NCI-H1105 treated with DMSO at 0.1 percent for 48 hours (cell line): ENCODE measurements at regions not wholly inside any gene's neighbourhood (a gene's known extent, or its start where the extent isn't known, plus 50 kb on each side); places are given as distances from the start of the nearest gene placed in this dataset.
"Not testable (repeated sequence)": the region's sequence is repeated elsewhere in the genome, so short reads cannot be mapped to it uniquely, and the experiment has no call there.

Source experiments
- DNase-seq: peaks from one replicate; lab custom pipeline; 2025; lab: John Stamatoyannopoulos, UW

- DNase-seq: no peak
Measured at GRCh38 chr5:152456815-152457443, 51.9 kb upstream of the NMUR2 start.

GRCh38 chr5:152462021-152462721 lies 57.1 kb upstream of the NMUR2 start:
- peak; percentile 16 for DNase-seq

- no peak for DNase-seq
Measured at GRCh38 chr5:152464048-152464447, 59.0 kb upstream of the NMUR2 start.

- DNase-seq: no peak
Measured at GRCh38 chr5:152465140-152465539, 60.1 kb upstream of the NMUR2 start.

GRCh38 chr5:152466085-152466745 lies 61.1 kb upstream of the NMUR2 start:
- no peak for DNase-seq

- DNase-seq: no peak
Measured at GRCh38 chr5:152470167-152470566, 65.1 kb upstream of the NMUR2 start.

- no peak for DNase-seq
Measured at GRCh38 chr5:152472083-152472482, 67.0 kb upstream of the NMUR2 start.

GRCh38 chr5:152474961-152475360 lies 69.9 kb upstream of the NMUR2 start:
- DNase-seq: no peak

GRCh38 chr5:152477536-152477935 lies 72.5 kb upstream of the NMUR2 start:
- no peak for DNase-seq

GRCh38 chr5:152479866-152480265 lies 74.8 kb upstream of the NMUR2 start:
- not testable (repeated sequence) for DNase-seq

GRCh38 chr5:152480677-152481076 lies 75.6 kb upstream of the NMUR2 start:
- DNase-seq: not testable (repeated sequence)

- DNase-seq: no peak
Measured at GRCh38 chr5:152487130-152487529, 82.1 kb upstream of the NMUR2 start.

- DNase-seq: no peak
Measured at GRCh38 chr5:152488869-152489268, 83.8 kb upstream of the NMUR2 start.

- no peak for DNase-seq
Measured at GRCh38 chr5:152499814-152500535, 94.9 kb upstream of the NMUR2 start.

- no peak for DNase-seq
Measured at GRCh38 chr5:152501294-152501693, 96.2 kb upstream of the NMUR2 start.

GRCh38 chr5:152503206-152503605 lies 98.1 kb upstream of the NMUR2 start:
- DNase-seq: no peak

- DNase-seq: peak; percentile 63
Measured at GRCh38 chr5:152505442-152506042, 100.5 kb upstream of the NMUR2 start.

- DNase-seq: no peak
Measured at GRCh38 chr5:152511120-152511519, 106.0 kb upstream of the NMUR2 start.

- no peak for DNase-seq
Measured at GRCh38 chr5:152511531-152512132, 106.6 kb upstream of the NMUR2 start.

- peak; percentile 34 for DNase-seq
Measured at GRCh38 chr5:152514827-152515397, 109.8 kb upstream of the NMUR2 start.

- DNase-seq: no peak
Measured at GRCh38 chr5:152523964-152524363, 118.9 kb upstream of the NMUR2 start.
